GM12874 (cell line): ENCODE measurements at regions not wholly inside any gene's neighbourhood (a gene's known extent, or its start where the extent isn't known, plus 50 kb on each side); places are given as distances from the start of the nearest gene placed in this dataset.

Experiments used
- TF ChIP-seq, protein P1 (sequence below): IDR thresholded peaks from 2 replicates; pipeline ENCODE4 v1.5.1; 2011; ENCODE audit warnings: low read depth, mild to moderate bottlenecking, control low read depth, low read length, moderate library complexity; ENCODE audit not compliant: insufficient read depth

DNA sequence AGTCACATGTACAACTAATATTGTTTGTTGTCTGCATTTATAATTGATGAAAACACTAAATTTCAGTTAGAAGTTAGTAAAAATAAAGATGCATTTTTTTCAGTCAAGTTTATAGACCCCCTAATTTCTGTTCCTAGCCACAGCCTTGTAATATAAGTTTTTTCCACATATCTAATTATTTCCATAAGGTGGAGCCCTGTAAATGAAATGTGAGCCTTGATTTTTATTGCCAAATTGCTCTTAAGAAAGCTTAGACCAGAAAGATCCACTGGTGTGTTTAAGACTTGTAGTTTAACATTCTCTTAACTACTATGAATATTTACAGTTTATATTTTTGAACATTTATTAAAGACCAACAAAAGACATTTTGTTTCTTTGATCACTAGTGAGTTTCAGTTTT is 322.1 kb upstream of the RGS6 start:
- TF ChIP-seq, protein P1, sequence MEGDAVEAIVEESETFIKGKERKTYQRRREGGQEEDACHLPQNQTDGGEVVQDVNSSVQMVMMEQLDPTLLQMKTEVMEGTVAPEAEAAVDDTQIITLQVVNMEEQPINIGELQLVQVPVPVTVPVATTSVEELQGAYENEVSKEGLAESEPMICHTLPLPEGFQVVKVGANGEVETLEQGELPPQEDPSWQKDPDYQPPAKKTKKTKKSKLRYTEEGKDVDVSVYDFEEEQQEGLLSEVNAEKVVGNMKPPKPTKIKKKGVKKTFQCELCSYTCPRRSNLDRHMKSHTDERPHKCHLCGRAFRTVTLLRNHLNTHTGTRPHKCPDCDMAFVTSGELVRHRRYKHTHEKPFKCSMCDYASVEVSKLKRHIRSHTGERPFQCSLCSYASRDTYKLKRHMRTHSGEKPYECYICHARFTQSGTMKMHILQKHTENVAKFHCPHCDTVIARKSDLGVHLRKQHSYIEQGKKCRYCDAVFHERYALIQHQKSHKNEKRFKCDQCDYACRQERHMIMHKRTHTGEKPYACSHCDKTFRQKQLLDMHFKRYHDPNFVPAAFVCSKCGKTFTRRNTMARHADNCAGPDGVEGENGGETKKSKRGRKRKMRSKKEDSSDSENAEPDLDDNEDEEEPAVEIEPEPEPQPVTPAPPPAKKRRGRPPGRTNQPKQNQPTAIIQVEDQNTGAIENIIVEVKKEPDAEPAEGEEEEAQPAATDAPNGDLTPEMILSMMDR: no peak

- TF ChIP-seq, protein P1: no peak
These were observed 321.4 kb upstream of the RGS6 start for GRCh38 chr14:71610797-71611196.

DNA sequence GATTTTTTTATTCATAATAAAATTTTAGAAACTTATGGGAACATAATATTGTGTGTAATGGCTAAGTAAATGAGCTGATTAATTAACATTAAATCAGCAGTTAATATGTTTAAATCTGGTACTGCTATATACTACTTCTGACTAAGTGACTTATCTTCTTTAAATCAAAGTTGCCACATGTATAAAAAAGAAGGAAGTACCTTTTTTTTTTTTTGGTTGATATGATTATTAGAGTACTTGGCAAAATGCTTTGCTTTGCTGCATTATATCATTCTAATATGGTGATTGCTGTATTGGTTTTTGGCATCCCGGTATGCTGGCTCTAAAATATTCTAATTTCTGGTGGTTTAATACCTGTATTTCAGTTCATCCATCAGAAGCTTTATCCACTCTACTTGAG is 319.1 kb upstream of the RGS6 start:
- TF ChIP-seq, protein P1: no peak

DNA sequence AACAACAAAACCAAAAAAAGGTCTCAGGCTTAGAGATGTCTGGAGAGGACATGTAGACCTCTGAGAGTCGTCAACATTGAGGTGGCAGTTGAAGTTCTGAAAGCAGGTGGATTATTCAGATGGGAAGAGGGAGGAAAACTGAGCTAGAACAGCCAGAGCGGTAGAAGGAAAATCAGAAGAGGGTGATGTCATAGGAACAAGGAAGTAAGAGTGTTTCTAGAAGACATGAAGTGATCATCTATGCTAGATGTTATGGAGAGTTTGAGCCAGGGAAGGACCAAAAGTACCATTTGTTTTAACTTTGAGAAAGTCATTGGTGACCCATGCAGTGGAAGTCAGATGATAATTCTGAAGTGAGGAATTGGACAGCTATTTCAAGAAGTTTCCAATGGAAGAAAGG is 316.2 kb upstream of the RGS6 start:
- TF ChIP-seq, protein P1: no peak

- TF ChIP-seq, protein P1: no peak
These were observed 314.2 kb upstream of the RGS6 start for GRCh38 chr14:71618047-71618446.

DNA sequence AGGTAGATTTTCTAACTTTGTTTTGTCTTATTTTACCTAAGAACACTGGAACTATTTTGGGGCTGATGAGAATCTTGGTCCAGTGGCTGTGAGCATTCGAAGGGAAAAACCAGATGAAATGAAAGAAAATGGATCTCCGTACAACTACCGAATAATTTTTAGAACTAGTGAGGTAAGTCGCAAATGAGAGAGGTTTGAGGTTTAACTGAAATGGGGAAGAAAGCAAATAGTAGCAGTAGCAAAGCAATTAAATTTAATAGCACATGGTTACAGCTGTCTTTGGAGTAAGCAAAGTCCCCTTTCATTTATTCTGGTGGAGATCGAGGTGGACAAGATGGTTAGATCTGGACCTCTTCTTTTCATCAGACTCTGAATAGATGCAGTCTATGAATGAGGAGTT is 313.5 kb upstream of the RGS6 start:
- TF ChIP-seq, protein P1: no peak

GRCh38 chr14:71619472-71619871 is 312.8 kb upstream of the RGS6 start:
- TF ChIP-seq, protein P1: no peak

DNA sequence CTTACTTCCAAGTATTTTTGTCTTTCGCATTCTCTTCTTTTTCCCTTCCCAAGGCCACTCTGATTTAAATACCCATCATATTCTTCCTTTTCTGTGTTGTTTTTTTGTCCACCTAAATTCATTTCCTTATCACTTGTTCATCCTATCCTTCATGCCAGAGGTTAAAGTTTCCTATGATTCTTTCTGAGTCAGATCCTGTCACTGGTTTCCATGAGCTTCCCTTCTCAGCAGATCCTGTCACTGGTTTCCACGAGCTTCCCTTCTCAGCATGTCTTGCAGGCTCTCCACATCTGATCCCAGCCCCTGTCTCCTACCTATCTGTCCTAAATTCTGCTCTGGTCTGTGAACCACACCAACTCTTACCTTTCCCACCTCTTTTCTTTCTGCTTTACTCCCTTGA is 311.8 kb upstream of the RGS6 start:
- TF ChIP-seq, protein P1: no peak
